ENCODE measurements at regions not wholly inside any gene's neighbourhood (a gene's known extent, or its start where the extent isn't known, plus 50 kb on each side); places are given as distances from the start of the nearest gene placed in this dataset.

- TF ChIP-seq, protein P1, sequence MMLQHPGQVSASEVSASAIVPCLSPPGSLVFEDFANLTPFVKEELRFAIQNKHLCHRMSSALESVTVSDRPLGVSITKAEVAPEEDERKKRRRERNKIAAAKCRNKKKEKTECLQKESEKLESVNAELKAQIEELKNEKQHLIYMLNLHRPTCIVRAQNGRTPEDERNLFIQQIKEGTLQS (IDR thresholded peaks at IDR 0.05): no peak
- TF ChIP-seq CEBPB (IDR thresholded peaks at IDR 0.05; ENCODE audit: low read depth) (no peak), POLR2A (IDR thresholded peaks at IDR 0.05; ENCODE audit: borderline replicate concordance, extremely low read depth, insufficient read depth, insufficient read length) (no peak), EGR1 (IDR thresholded peaks at IDR 0.05; ENCODE audit: low read depth) (no peak), ELF1 (IDR thresholded peaks at IDR 0.05; ENCODE audit: borderline replicate concordance, low read depth) (no peak), SIN3A (IDR thresholded peaks at IDR 0.05; ENCODE audit: low read depth) (no peak), ZNF274 (IDR thresholded peaks at IDR 0.05; ENCODE audit: low read depth, low read length) (no peak), RAD21 (IDR thresholded peaks at IDR 0.05; ENCODE audit: low read depth) (no peak), MAX (IDR thresholded peaks at IDR 0.05) (no peak), JUND (IDR thresholded peaks at IDR 0.05) (no peak), EZH2phosphoT487 (IDR thresholded peaks at IDR 0.05; ENCODE audit: borderline replicate concordance) (no peak), YY1 (IDR thresholded peaks at IDR 0.05; ENCODE audit: extremely low read depth, insufficient replicate concordance, low read depth, low read length) (no peak), TCF7L2 (IDR thresholded peaks at IDR 0.05; ENCODE audit: borderline replicate concordance, extremely low read depth, insufficient read depth, insufficient read length) (no peak)
Observed at GRCh38 chr1:181314959-181315358, 168.4 kb upstream of the CACNA1E start (continued).

DNA sequence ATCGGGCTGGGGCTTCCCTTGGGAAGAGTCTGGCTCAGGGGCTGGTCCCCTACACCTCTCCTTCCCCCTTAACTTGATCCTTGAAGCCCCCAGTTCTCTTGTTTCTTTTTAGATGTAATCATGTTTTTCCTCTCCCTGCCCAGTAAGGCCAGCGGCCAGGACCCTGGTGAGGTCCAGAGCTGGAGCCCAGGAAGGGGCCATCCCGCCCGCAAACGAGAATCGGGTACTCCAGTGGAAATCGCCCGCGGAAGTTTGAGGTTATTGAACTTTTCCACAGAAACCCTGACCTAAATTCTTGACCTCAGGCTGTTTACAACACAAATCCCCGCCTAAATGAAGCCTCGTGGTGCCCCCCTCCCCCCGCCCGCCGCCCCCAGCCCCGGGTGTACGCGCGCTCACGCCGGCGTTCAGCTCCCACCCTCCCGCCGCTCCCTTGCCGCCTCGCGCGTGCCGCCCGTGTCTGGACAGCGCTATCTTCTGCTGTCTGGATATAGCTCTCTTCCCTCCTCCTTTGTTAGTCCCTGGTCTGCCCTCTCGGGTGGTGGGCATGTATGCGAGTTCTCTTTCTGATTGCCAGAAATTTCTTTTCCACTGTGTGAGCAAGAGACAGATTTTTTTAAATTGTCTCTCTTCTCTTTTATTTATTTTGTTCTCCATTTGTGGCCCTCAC lies 165.9 kb upstream of the CACNA1E start:
- Histone ChIP-seq H3K4me2 (ENCODE audit: low read length) (no peak overlapping the region), H3K9me3 (ENCODE audit: control insufficient read depth in 1 of 2, insufficient read depth in 1 of 2, low read depth in 1 of 2, low read length in 2 of 2) (no peaks in the 10 kb centered on the region), H3K27me3 (ENCODE audit: insufficient read depth, low read length) (peaks cover 25% of the 10 kb centered on the region; the same call in 1 of the 2 replicates), H3K9me2 (ENCODE audit: insufficient read depth) (no peaks in the 10 kb centered on the region), H2AFZ (ENCODE audit: low read depth, low read length, poor library complexity, severe bottlenecking) (no peak overlapping the region), H3K27ac (ENCODE audit: low read depth, low read length) (no peak overlapping the region), H3K36me3 (ENCODE audit: control insufficient read depth in 1 of 2, insufficient read depth in 2 of 2, low read length in 2 of 2) (no peaks in the 10 kb centered on the region), H3K9ac (ENCODE audit: low read length) (no peak overlapping the region), H4K20me1 (ENCODE audit: insufficient read depth) (no peaks in the 10 kb centered on the region), H3K4me3 (replicated peaks in 1 of 2; ENCODE audit: low read depth in 1 of 2, low read length in 2 of 2) (no peak overlapping the region), H3K79me2 (ENCODE audit: insufficient read depth, low read length) (no peaks in the 10 kb centered on the region), H3K4me1 (ENCODE audit: control insufficient read depth in 1 of 2, insufficient read depth in 2 of 2, low read length in 2 of 2) (no peaks in the 10 kb centered on the region)
- ChIA-PET CTCF (no interaction called here), RAD21 (ENCODE audit: low non-redundant PET in 1 of 2, low total read pairs in 2 of 2, uncharacterized antibody in 2 of 2, unreplicated experiment in 2 of 2) (no interaction called here), POLR2A (no interaction called here)
- BruUV-seq (replicated peaks): no TSS peak
- no peak for ATAC-seq
- intact Hi-C loops (cut with micrococcal nuclease): no loop called here
- no peak for DNase-seq (ENCODE audit: low read depth, low spot score)
- TF ChIP-seq TCF7L2 (IDR thresholded peaks at IDR 0.05; ENCODE audit: borderline replicate concordance, extremely low read depth, insufficient read depth, insufficient read length) (no peak), EZH2phosphoT487 (IDR thresholded peaks at IDR 0.05; ENCODE audit: borderline replicate concordance) (no peak), EGR1 (IDR thresholded peaks at IDR 0.05; ENCODE audit: low read depth) (no peak), RAD21 (IDR thresholded peaks at IDR 0.05; ENCODE audit: low read depth) (no peak), SP1 (IDR thresholded peaks at IDR 0.05; ENCODE audit: low read depth) (no peak), ELF1 (IDR thresholded peaks at IDR 0.05; ENCODE audit: borderline replicate concordance, low read depth) (no peak), JUND (IDR thresholded peaks at IDR 0.05) (no peak), SIN3A (IDR thresholded peaks at IDR 0.05; ENCODE audit: low read depth) (no peak)
